A673 (cell line): ENCODE measurements at regions not wholly inside any gene's neighbourhood (a gene's known extent, or its start where the extent isn't known, plus 50 kb on each side); places are given as distances from the start of the nearest gene placed in this dataset.

Experiments used
- CTCF ChIP-seq: fragments of 300-800, 200-600 bp; sonication (generic); conservative IDR thresholded peaks from 2 replicates; pipeline ENCODE4 v1.5.1; 2017; ENCODE audit warnings: low read depth, mild to moderate bottlenecking, antibody characterized with exemption, low read length, moderate library complexity, mixed read lengths
- EZH2 ChIP-seq: fragments of 200-600 bp; sonication (generic); IDR thresholded peaks from 2 replicates; pipeline ENCODE4 v1.6.1; 2017; ENCODE audit warnings: borderline replicate concordance, low read depth, mild to moderate bottlenecking, mixed read lengths, antibody characterized with exemption, low read length; ENCODE audit not compliant: poor library complexity, severe bottlenecking

GRCh38 chr11:86160541-86161149, 83.9 kb upstream of the EED start:
- no peak for TF ChIP-seq CTCF
- no peak for TF ChIP-seq EZH2
